ENCODE measurements at regions not wholly inside any gene's neighbourhood (a gene's known extent, or its start where the extent isn't known, plus 50 kb on each side); places are given as distances from the start of the nearest gene placed in this dataset.

- ChIA-PET CTCF (ENCODE audit: low intra/inter-chr PET ratio) (no interaction called here), POLR2A (no interaction called here)
- no peak for ATAC-seq
- Histone ChIP-seq H3K79me2 (ENCODE audit: control insufficient read depth, insufficient read depth, low read length) (no peaks in the 10 kb centered on the region), H3K4me3 (no peak overlapping the region), H3K4me1 (replicated peaks in 1 of 2; ENCODE audit: control insufficient read depth in 2 of 2, insufficient read depth in 2 of 2, low read length in 2 of 2) (no peaks in the 10 kb centered on the region), H3K4me2 (ENCODE audit: insufficient read depth, low read length) (no peak overlapping the region), H2AFZ (ENCODE audit: low read depth, low read length) (no peak overlapping the region), H3K9me1 (ENCODE audit: control insufficient read depth, insufficient read depth, low read length) (no peaks in the 10 kb centered on the region), H3K9ac (ENCODE audit: insufficient read depth in 1 of 2, low read depth in 2 of 2, low read length in 2 of 2) (no peak overlapping the region), H3K27ac (ENCODE audit: extremely low read depth, low read depth, low read length) (no peak overlapping the region), H3K9me3 (replicated peaks; ENCODE audit: control insufficient read depth, insufficient read depth, low read depth, low read length) (no peaks in the 10 kb centered on the region), H3K36me3 (ENCODE audit: control insufficient read depth, insufficient read depth, low read length) (no peaks in the 10 kb centered on the region), H4K20me1 (replicated peaks; ENCODE audit: control insufficient read depth, insufficient read depth, low read length) (no peaks in the 10 kb centered on the region), H3K27me3 (ENCODE audit: control insufficient read depth in 2 of 2, insufficient read depth in 2 of 2, low read length in 2 of 2) (no peaks in the 10 kb centered on the region)
- no TSS peak for BruUV-seq (replicated peaks)
- in situ Hi-C loops (cut with MboI) = no loop called here
- 2% methylated on average over 3 of the region's 3 CpGs for WGBS (ENCODE audit: insufficient coverage, low coverage, missing lambda C conversion rate)
- DNase-seq (ENCODE audit: extremely low read depth in 1 of 4, low spot score in 3 of 4) = no peak
- no peak for FAIRE-seq
- intact Hi-C loops (cut with micrococcal nuclease) = no loop called here
- TF ChIP-seq MYC (IDR thresholded peaks at IDR 0.05; ENCODE audit: low read depth, low read length) = no peak
- no peak for TF ChIP-seq MYC (CRISPR knock-in tag; IDR thresholded peaks at IDR 0.05; ENCODE audit: borderline replicate concordance, low read depth)
- TF ChIP-seq PTRF (tag; IDR thresholded peaks at IDR 0.05) = no peak
- no peak for TF ChIP-seq SMARCA4 (IDR thresholded peaks at IDR 0.05)
- no peak for TF ChIP-seq ZNF124 (CRISPR knock-in tag; IDR thresholded peaks at IDR 0.05)
- no peak for TF ChIP-seq POLR3G (IDR thresholded peaks at IDR 0.05; ENCODE audit: extremely low read depth, insufficient read length, insufficient replicate concordance)
- TF ChIP-seq JUND (IDR thresholded peaks at IDR 0.05; ENCODE audit: borderline replicate concordance, low read depth, low read length) = no peak
- no peak for TF ChIP-seq JUND (tag; IDR thresholded peaks at IDR 0.05; ENCODE audit: borderline replicate concordance, low read depth, low read length)
- TF ChIP-seq NFXL1 (CRISPR knock-in tag; IDR thresholded peaks at IDR 0.05) = no peak
- no peak for TF ChIP-seq RBFOX2 (IDR thresholded peaks at IDR 0.05; ENCODE audit: low read depth, low read length)
- no peak for TF ChIP-seq STAT5A (IDR thresholded peaks at IDR 0.05; ENCODE audit: borderline replicate concordance, low read length)
- TF ChIP-seq TAF9B (IDR thresholded peaks at IDR 0.05; ENCODE audit: partially characterized antibody) = no peak
- TF ChIP-seq U2AF1 (optimal IDR thresholded peaks at IDR 0.05; ENCODE audit: low read depth, low read length) = no peak
- TF ChIP-seq, protein P1, sequence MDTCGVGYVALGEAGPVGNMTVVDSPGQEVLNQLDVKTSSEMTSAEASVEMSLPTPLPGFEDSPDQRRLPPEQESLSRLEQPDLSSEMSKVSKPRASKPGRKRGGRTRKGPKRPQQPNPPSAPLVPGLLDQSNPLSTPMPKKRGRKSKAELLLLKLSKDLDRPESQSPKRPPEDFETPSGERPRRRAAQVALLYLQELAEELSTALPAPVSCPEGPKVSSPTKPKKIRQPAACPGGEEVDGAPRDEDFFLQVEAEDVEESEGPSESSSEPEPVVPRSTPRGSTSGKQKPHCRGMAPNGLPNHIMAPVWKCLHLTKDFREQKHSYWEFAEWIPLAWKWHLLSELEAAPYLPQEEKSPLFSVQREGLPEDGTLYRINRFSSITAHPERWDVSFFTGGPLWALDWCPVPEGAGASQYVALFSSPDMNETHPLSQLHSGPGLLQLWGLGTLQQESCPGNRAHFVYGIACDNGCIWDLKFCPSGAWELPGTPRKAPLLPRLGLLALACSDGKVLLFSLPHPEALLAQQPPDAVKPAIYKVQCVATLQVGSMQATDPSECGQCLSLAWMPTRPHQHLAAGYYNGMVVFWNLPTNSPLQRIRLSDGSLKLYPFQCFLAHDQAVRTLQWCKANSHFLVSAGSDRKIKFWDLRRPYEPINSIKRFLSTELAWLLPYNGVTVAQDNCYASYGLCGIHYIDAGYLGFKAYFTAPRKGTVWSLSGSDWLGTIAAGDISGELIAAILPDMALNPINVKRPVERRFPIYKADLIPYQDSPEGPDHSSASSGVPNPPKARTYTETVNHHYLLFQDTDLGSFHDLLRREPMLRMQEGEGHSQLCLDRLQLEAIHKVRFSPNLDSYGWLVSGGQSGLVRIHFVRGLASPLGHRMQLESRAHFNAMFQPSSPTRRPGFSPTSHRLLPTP (IDR thresholded peaks at IDR 0.05; ENCODE audit: borderline replicate concordance, extremely low read depth, insufficient read length) = no peak
- no peak for TF ChIP-seq YY1 (IDR thresholded peaks at IDR 0.05; ENCODE audit: borderline replicate concordance in 1 of 3, control insufficient read depth in 1 of 3, extremely low read depth in 1 of 3, insufficient read depth in 3 of 3, insufficient read length in 1 of 3, insufficient replicate concordance in 2 of 3, low read depth in 1 of 3, low read length in 2 of 3)
Measured at GRCh38 chr13:89738072-89738471, 1609.4 kb upstream of the MIR17HG start.

All from K562 (cell line).